Left colon (tissue), 2 donors: ENCODE measurements at regions not wholly inside any gene's neighbourhood (a gene's known extent, or its start where the extent isn't known, plus 50 kb on each side); places are given as distances from the start of the nearest gene placed in this dataset.

Source experiments
- ATAC-seq: fragments of 200-7000 bp; cut with Tn5 transposase; one replicate; pipeline ENCODE4 v1.9.1; 2020; ENCODE audit warnings: mild to moderate bottlenecking, moderate library complexity
- DNase-seq, 2 donors: peaks; one replicate each; pipeline ENCODE4 v3.0.0-alpha.2; 2020
- intact Hi-C, 2 donors: fragments of 100-400 bp; cut with DNase I in 1 of 2; cut with micrococcal nuclease in 1 of 2; formaldehyde crosslinking; loops; one replicate each; pipeline versions ENCODE4 v1.11.2 to v1.14.0; 2022; cut with DNase I, micrococcal nuclease
- donor health status: DM: no; HTN: no; CAD: no.
- donor health status: DM: yes; HTN: yes; CAD: no.

GRCh38 chr2:211027976-211028375 is 471.6 kb downstream of the CPS1 start:
- intact Hi-C loops = no loop called here
- DNase-seq (no peak), ATAC-seq (no peak)

GRCh38 chr2:211033765-211034164 is 477.4 kb downstream of the CPS1 start:
- ATAC-seq = no peak
- intact Hi-C loops = no loop called here
- DNase-seq = no peak

DNA sequence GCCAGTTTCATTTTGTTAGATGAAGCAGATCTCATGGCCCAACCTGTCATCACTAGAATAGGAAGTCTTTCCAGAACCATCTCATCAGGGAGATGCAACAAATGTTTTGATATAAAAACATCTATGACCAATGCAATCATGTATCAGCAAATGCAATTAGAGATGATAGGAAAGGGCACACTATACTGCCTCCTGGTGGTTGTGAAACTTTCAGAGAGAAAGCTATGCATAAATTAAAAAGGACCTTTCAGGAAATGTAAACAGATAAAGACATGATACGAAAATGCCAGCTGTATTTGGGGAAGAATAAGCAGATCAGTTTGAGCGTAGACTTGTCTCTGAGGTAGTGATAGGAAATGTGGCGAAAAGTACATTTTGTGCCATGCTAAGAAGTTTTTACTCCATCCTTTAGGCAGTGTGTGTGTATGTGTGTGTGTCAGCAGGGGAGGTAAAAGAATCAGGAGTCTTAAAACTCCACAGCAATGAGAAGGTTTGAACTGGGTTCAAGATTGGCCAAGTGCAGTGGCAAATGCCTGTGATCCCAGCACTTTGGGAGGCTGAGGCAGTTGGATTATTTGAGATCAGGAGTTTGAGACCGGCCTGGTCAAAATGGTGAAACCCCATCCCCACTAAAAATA is 479.3 kb downstream of the CPS1 start:
- DNase-seq (no peak), ATAC-seq (peak; percentile 59)
- intact Hi-C loops = no loop called here

DNA sequence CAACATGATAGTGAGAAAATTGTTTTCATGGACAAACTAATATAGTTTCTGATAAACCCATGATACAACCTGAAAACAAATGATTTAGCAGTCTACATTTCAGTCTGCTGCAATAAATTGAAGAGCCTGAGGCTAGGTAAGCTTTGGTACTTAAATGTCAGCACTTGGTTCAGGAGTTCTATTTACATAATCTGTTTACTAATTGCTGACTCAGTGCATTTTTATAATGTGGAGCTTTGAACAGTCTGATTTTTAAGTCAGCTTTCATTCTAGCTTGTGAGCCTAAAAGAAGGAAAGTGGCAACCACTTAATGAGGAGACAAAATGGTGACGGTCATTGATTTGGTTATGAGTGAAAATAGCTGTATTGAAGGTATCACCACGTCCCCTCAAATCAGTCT is 488.6 kb downstream of the CPS1 start:
- no peak for DNase-seq

DNA sequence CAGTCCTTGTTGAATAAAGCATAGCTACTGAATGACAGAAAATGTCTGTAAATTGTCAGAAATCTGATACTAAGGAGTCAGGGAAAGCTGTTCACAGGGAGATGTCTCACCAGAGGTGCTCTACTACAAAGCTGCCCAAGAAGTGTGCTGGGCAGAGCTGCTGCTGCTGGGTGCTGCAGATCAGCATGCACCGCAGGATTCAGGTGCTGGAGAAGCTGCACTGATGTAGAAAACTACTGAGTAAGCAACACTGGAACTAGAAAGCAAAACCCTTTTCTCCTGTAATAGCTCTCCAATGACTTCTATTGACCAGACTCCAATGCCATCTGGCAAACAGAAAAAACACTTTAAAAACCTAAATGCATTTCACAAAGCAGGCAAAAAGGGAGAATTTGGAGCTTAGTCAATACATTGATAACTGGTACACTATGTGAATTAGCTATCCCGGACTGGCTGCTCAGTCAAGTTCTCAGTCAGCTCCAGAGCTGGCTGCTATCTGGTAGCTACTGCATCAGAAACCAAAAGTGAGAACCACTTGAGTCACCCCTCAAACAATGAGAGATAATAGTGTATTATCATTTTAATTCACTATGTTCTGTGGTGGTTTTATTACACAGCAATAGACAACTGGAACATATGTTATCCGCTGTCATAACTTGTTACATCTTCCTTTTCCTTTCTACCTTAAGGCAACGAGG is 493.1 kb downstream of the CPS1 start:
- intact Hi-C loops = no loop called here
- ATAC-seq (no peak), DNase-seq (no peak)

More for the DNA sequence above, 488.6 kb downstream of the CPS1 start:
- intact Hi-C loops = no loop called here
- ATAC-seq = no peak

DNA sequence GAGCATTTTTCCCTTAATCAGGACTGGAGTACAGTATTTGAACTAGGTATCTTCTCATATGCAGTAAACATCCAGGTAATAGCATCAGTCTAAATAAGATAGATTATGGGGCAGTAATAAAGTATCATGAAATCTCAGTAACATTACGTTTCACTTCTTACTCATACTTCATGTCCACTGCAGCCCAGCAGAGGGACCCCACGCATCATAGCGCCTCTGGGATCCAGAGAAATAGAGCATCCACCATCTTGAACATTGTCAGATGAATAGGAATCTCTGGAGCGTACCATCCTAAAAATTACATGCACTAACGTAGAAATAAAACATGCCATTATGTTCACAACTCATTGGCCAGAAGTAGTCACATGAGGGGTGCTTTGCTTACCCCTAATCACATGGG is 499.0 kb downstream of the CPS1 start:
- no peak for DNase-seq
- intact Hi-C loops = no loop called here
- ATAC-seq = no peak

- ATAC-seq = peak; percentile 75
- DNase-seq = no peak
- intact Hi-C loops = no loop called here
Observed at GRCh38 chr2:211061612-211062296, 505.4 kb downstream of the CPS1 start.

GRCh38 chr2:211062297-211062612 is 505.9 kb downstream of the CPS1 start:
- DNase-seq (no peak), ATAC-seq (no peak)
- intact Hi-C loops = no loop called here

DNA sequence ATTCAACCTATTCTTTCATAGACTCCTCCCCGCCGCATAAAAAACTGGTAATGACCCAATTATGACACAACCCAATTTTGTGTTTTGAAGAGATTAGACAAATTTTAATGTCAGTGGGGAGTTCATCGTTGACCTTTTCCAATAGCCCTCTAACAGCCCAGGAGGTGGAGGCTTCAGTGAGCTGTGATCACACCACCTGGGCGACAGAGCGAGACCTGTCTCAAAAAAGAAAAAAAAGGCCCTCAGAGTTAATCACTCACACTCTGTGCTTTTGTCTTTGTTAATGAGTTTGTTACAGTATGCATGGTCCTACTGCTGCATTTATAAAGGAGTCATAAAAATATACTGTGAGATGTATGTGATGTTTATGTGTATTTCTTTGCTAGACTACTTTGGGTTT is 510.6 kb downstream of the CPS1 start:
- no peak for ATAC-seq
- no peak for DNase-seq
- intact Hi-C loops = no loop called here

GRCh38 chr2:211068108-211068780 is 511.8 kb downstream of the CPS1 start:
- DNase-seq (no peak), ATAC-seq (no peak)
- intact Hi-C loops = no loop called here

- DNase-seq (no peak), ATAC-seq (no peak)
- intact Hi-C loops = no loop called here
Observed at GRCh38 chr2:211070547-211070946, 514.1 kb downstream of the CPS1 start.

DNA sequence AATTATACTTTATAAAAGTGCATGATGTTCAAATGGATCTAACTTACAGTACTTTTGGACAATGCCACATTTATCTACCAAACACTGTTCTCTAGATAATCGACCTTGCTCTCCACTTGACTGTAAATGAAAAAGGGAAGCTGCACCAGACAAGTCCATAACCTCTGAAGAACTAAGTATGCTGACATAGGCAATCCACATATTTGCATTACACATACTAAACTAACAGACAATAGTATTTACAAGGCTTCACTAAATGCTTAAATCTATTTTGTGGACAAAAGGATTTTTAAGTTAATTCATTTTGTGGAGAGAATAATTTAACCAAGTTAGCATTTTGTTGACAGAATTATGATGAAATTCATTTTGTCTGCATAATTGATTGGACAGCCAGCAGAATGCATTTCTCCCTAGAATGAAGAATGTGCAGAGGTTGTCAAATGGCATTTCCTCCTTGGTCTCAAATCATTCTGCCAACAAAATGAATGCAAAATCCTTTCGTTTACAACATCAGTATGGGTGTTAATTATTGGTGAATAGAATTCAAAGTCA is 520.9 kb downstream of the CPS1 start:
- DNase-seq (no peak), ATAC-seq (no peak)
- intact Hi-C loops = no loop called here

GRCh38 chr2:211084352-211084751 is 528.0 kb downstream of the CPS1 start:
- DNase-seq (no peak), ATAC-seq (no peak)
- intact Hi-C loops = no loop called here

- DNase-seq (no peak), ATAC-seq (no peak)
- intact Hi-C loops = no loop called here
Observed at GRCh38 chr2:211085056-211085680, 528.8 kb downstream of the CPS1 start.

GRCh38 chr2:211086049-211086448 is 529.6 kb downstream of the CPS1 start:
- intact Hi-C loops = no loop called here
- ATAC-seq (no peak), DNase-seq (no peak)

GRCh38 chr2:211089127-211089526 is 532.7 kb downstream of the CPS1 start:
- DNase-seq (no peak), ATAC-seq (no peak)
- intact Hi-C loops = no loop called here

DNA sequence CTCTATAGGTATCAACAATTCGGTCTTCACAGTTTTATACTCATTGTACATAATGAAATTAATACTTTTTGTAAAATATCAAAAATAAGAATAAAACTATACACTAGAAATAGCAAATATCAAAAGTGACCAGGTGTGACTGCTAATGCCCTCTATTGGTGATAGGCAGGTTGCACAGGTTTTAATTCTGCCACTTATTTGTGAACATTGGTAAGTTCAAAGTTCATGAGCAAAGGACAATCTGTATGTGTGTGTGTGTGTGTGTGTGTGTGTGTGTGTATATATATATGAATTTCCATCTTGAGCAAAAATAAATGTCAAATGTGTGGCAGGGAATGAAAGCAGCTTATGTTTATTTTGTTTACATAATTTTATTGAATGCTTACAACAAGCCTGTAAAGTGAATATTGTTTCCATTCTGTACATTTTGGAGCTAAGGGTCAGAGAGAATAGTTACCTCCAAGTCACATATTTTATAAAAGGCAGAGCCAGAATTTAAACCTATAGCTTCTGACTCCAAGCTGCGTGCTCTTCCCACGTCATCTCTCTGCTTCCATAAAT is 537.4 kb downstream of the CPS1 start:
- no peak for DNase-seq
- intact Hi-C loops = no loop called here
- ATAC-seq = no peak

GRCh38 chr2:211103989-211104388 is 547.6 kb downstream of the CPS1 start:
- ATAC-seq = peak; percentile 52
- DNase-seq = peak; percentile 31 to 43
- intact Hi-C loops = no loop called here
